ENCODE measurements at regions not wholly inside any gene's neighbourhood (a gene's known extent, or its start where the extent isn't known, plus 50 kb on each side); places are given as distances from the start of the nearest gene placed in this dataset.

GRCh38 chr9:2497666-2498400 is 123.8 kb upstream of the VLDLR start:
- H3K4me3 ChIP-seq (ENCODE audit: control insufficient read depth, low read depth, low read length), result no peak overlapping the region
- DNase-seq (ENCODE audit: low read depth), result no peak
- no peak for TF ChIP-seq CTCF (IDR thresholded peaks at IDR 0.05; ENCODE audit: control insufficient read depth, insufficient read depth, low read depth, low read length, missing control alignments)

- TF ChIP-seq CTCF (IDR thresholded peaks at IDR 0.05; ENCODE audit: control insufficient read depth, insufficient read depth, low read depth, low read length, missing control alignments), result no peak
- no peak for DNase-seq (ENCODE audit: low read depth)
- H3K4me3 ChIP-seq (ENCODE audit: control insufficient read depth, low read depth, low read length), result no peak overlapping the region
Measured at GRCh38 chr9:2502210-2502609, 119.4 kb upstream of the VLDLR start.

- no peak for DNase-seq (ENCODE audit: low read depth)
- no peak overlapping the region for H3K4me3 ChIP-seq (ENCODE audit: control insufficient read depth, low read depth, low read length)
- no peak for TF ChIP-seq CTCF (IDR thresholded peaks at IDR 0.05; ENCODE audit: control insufficient read depth, insufficient read depth, low read depth, low read length, missing control alignments)
Measured at GRCh38 chr9:2502760-2503159, 118.8 kb upstream of the VLDLR start.

- H3K4me3 ChIP-seq (ENCODE audit: control insufficient read depth, low read depth, low read length), result no peak overlapping the region
- DNase-seq (ENCODE audit: low read depth), result no peak
- no peak for TF ChIP-seq CTCF (IDR thresholded peaks at IDR 0.05; ENCODE audit: control insufficient read depth, insufficient read depth, low read depth, low read length, missing control alignments)
Measured at GRCh38 chr9:2506321-2506720, 115.3 kb upstream of the VLDLR start.

- DNase-seq (ENCODE audit: low read depth), result no peak
- H3K4me3 ChIP-seq (ENCODE audit: control insufficient read depth, low read depth, low read length), result no peak overlapping the region
- TF ChIP-seq CTCF (IDR thresholded peaks at IDR 0.05; ENCODE audit: control insufficient read depth, insufficient read depth, low read depth, low read length, missing control alignments), result no peak
Measured at GRCh38 chr9:2523591-2523990, 98.0 kb upstream of the VLDLR start.

- no peak for TF ChIP-seq CTCF (IDR thresholded peaks at IDR 0.05; ENCODE audit: control insufficient read depth, insufficient read depth, low read depth, low read length, missing control alignments)
- DNase-seq (ENCODE audit: low read depth), result no peak
- H3K4me3 ChIP-seq (ENCODE audit: control insufficient read depth, low read depth, low read length), result no peak overlapping the region
Measured at GRCh38 chr9:2524601-2525000, 97.0 kb upstream of the VLDLR start.
